LNCaP clone FGC (cell line): ENCODE measurements at regions not wholly inside any gene's neighbourhood (a gene's known extent, or its start where the extent isn't known, plus 50 kb on each side); places are given as distances from the start of the nearest gene placed in this dataset.

Source experiments
- DNase-seq: peaks from one replicate; pipeline ENCODE4 v3.0.0-alpha.2; 2011; ENCODE audit warnings: low read depth
- H3K4me3 ChIP-seq: 2 replicates; pipeline ENCODE4 v1.5.1; 2011; ENCODE audit warnings: mild to moderate bottlenecking, low read depth, low read length, control low read depth
- TF ChIP-seq, protein P1 (sequence below): IDR thresholded peaks from 2 replicates; pipeline ENCODE4 v1.5.1; 2012; ENCODE audit warnings: mild to moderate bottlenecking; ENCODE audit not compliant: control insufficient read depth, insufficient read depth; ENCODE audit errors: extremely low read depth

- TF ChIP-seq, protein P1, sequence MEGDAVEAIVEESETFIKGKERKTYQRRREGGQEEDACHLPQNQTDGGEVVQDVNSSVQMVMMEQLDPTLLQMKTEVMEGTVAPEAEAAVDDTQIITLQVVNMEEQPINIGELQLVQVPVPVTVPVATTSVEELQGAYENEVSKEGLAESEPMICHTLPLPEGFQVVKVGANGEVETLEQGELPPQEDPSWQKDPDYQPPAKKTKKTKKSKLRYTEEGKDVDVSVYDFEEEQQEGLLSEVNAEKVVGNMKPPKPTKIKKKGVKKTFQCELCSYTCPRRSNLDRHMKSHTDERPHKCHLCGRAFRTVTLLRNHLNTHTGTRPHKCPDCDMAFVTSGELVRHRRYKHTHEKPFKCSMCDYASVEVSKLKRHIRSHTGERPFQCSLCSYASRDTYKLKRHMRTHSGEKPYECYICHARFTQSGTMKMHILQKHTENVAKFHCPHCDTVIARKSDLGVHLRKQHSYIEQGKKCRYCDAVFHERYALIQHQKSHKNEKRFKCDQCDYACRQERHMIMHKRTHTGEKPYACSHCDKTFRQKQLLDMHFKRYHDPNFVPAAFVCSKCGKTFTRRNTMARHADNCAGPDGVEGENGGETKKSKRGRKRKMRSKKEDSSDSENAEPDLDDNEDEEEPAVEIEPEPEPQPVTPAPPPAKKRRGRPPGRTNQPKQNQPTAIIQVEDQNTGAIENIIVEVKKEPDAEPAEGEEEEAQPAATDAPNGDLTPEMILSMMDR: peak; percentile 33
- DNase-seq: no peak
Measured at GRCh38 chr5:162852134-162852533, 585.3 kb upstream of the CCNG1 start.

GRCh38 chr5:162858770-162859169, 578.6 kb upstream of the CCNG1 start:
- TF ChIP-seq, protein P1: no peak
- no peak overlapping the region for H3K4me3 ChIP-seq
- no peak for DNase-seq

More at GRCh38 chr5:162852134-162852533, 585.3 kb upstream of the CCNG1 start:
- no peak overlapping the region for H3K4me3 ChIP-seq

DNA sequence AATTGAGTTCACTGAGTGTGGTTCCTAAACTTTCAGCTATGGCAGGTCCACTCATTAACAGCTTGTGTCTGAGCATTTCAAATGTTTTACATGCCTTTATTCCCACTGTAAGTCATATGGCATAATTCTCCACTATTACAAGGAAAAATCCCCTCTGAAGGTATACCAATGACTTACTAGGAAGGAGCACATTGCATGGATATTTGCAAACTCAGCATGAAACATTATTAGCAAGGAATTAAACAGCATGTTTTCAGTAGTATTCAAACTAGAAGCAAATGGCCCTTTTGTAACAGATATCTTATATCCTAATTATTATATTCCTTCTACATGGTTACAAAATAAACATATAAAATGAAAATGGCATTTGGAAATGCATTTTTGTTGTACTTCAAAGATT, 566.4 kb upstream of the CCNG1 start:
- H3K4me3 ChIP-seq: no peak overlapping the region
- TF ChIP-seq, protein P1: no peak
- no peak for DNase-seq

DNA sequence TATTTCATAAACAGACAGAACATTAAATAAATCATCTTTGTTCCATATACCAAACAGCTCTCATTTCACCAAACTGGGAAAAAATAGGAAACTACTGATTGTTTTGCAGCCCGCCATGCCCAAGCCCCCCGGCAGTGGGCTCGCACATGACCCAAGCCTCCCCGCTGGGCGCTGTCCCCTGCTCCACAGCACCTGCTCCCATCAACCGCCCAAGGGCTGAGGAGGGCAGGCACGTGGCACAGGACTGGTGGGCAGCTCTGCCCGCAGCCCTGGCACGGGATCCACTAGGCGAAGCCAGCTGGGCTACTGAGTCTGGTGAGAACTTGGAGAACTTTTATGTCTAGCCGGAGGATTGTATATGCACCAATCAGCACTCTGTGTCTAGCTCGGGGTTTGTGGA, 554.8 kb upstream of the CCNG1 start:
- TF ChIP-seq, protein P1: no peak
- DNase-seq: no peak
- H3K4me3 ChIP-seq: no peak overlapping the region

- TF ChIP-seq, protein P1: no peak
- no peak overlapping the region for H3K4me3 ChIP-seq
Measured at GRCh38 chr5:162886717-162887116, 550.7 kb upstream of the CCNG1 start.

GRCh38 chr5:162888268-162888667, 549.1 kb upstream of the CCNG1 start:
- TF ChIP-seq, protein P1: no peak
- H3K4me3 ChIP-seq: no peak overlapping the region
- no peak for DNase-seq

More at GRCh38 chr5:162886717-162887116, 550.7 kb upstream of the CCNG1 start:
- no peak for DNase-seq

DNA sequence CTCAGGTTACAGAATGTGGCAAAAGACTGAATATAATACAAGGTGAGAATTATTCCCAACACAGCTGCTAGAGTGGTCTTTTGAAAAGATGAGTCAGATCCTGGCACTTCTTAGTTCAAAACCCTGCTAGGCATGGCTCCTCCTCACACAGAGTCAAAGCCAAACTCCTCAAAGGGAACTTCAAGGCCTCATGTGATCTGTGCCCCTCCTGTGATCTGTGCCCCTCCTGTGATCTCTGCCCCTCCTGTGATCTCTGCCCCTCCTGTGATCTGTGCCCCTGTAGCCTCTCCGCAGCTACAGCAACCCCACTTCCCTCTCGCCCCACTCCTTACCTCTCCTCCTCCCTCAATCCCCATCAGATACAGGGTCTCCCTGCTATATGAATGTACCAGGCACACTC, 525.5 kb upstream of the CCNG1 start:
- TF ChIP-seq, protein P1: no peak
- no peak overlapping the region for H3K4me3 ChIP-seq
- no peak for DNase-seq
